NCI-H2196 (cell line): ENCODE measurements at regions not wholly inside any gene's neighbourhood (a gene's known extent, or its start where the extent isn't known, plus 50 kb on each side); places are given as distances from the start of the nearest gene placed in this dataset.

ENCODE experiments used
- DNase-seq: peaks from one replicate; lab custom pipeline; 2025; ENCODE audit not compliant: unreplicated experiment; lab: John Stamatoyannopoulos, UW

DNA sequence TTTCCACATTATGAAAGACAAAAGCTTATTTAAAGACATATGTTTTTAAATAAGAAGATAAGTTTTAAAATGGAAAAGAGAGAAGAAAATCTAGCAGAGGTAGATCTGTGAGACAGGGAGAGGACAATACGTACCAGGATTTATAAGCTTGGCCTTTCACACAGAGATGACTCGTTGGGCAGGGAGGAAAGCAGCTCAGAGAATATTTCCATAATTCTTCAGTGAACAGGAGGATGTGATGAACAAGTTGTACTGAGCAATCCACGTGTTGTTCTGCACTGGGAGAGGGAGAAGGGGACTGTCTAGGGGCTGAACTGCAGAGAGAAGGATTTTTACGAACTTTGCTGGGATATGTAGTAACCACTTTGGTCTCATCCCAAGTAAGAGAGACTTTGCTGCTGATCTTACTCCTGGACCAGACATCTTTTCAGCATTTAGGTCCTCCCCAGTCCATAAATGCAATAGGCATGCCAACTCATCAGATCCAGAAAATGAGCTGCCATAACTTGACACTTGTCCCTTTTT, 162.5 kb upstream of the SETBP1 start:
- DNase-seq = no peak

DNA sequence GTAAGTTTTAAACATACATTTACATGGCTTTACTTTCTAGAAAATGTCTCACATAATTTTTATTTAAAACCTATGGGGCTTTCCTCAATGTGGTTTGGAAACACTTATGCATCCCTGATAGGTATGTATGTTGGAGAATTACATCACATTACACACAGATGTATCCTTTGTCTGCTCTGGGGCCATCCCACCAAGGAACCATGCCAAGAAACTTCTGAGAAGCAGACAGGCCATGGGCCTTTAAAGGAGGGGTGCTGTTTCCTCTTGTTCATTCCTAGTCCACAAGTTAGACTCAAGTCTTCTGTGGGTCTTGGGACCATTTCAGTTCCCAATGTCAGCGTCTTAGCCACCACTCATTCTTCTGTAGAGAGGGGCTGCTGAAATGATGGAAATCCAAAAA, 162.0 kb upstream of the SETBP1 start:
- no peak for DNase-seq

DNA sequence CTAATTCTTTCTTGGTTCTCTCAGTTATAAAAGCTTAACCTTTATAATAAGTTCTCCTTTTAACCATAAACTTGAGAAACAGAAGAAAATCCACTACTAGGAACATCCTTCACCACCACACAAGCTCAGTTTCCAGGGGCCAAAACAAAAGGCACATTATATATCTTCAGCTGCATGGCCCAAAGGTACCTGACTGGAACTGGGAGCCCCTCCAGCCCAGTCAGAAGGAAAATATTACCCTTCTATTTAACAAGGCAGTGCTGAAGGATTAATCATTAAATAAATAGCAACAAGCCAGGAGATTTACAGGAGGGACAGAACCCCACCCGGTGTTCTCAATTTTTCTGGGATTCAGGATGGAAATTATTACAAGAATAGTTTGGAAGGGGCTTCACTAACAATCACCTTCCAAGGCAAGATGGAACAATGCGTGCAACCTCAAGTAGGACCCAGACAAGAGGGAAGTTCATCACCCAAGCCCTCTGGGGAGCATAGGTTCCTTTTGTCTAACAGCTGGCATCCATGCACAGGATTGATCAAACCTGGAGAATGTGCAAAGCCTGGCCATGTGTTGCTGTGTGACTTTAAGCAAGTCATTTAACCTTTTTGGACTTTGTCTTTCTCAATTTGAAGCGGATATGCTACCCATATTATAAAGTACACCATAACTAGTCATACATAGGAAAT, 159.6 kb upstream of the SETBP1 start:
- no peak for DNase-seq

DNA sequence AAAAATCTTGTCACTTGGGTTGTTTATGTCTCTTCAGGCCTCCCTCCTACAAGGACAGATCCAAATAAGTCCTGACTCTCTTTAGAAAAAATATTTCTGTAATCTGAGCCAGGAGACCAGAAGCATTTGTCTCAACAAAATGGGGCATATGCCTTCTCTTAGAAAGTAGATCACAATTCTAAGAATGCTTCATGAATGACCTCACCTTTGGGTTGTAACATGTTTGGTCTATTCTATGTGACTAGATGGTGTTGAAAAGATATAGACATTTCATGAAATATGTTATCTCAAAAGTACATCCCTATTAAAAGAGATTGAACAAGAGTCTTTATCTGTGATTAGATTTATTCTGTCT, 159.0 kb upstream of the SETBP1 start:
- DNase-seq = no peak

DNA sequence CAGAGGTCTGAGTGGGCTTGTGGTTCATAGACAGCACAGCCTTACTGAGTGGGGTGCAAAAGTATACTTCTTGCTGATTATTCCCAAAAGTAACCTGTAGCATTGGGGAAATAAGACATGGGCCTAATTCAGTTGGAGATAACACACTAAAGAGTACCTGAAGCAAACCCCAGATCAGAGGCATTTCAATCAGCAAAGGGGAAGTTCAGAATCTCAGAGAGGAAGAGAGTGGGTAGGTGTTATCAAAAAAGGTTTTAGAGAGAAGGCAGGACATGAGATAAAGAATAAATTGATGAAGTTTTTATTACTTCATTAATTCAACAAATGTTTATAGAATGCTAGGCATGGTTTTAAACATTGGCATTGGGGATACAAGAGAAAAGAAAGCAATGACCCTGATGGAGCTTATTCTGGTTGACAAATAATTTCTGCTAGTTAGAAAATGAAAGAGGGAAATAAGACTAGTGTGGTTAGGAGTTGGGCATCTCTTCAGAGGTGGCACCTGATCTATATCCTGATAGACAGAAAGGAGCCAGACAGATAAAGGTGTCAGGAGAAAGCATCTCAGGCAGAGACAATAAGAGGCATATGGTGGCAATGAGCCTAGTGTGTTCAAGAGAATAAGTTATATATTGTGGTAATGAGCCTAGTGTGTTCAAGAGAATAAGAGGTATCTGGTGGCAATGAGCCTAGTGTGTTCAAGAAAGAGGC, 153.8 kb upstream of the SETBP1 start:
- no peak for DNase-seq

DNA sequence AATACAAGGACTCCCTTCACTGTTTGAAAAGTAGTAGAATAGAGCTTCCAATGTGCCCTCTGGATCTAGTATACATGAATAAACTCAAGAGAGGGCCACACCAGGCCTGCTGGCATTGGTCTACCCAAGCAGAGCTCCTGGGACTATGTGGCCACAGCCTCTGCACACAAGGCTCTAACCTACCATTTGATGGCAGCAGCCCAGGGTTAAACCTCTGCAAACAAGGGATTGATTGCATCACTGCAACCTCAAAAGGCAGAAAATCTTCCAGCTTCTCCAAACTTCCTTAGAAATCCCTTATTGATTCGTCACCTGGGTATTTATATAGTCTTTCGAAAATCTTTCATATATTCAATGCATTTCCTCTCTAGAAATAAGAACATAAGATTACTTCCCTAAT, 147.6 kb upstream of the SETBP1 start:
- no peak for DNase-seq

DNA sequence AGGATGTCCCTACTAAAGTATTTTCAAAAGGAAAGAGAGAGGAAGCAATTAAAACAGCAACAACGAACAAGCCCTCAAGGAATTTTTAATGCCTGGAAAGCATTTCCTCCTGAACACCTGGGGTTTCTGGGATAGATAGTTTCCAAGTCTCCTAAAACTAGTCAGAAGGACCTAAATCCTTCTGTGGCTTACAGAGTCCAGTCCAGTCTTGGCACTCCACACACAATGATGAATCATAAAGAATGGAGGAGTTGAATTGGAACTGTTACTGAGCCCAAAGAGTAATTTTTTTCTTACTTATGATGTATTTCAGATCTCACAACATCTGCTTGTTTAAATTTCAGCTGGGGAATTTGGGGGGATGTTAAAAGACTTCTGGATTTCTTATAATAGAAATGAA, 144.6 kb upstream of the SETBP1 start:
- no peak for DNase-seq

DNA sequence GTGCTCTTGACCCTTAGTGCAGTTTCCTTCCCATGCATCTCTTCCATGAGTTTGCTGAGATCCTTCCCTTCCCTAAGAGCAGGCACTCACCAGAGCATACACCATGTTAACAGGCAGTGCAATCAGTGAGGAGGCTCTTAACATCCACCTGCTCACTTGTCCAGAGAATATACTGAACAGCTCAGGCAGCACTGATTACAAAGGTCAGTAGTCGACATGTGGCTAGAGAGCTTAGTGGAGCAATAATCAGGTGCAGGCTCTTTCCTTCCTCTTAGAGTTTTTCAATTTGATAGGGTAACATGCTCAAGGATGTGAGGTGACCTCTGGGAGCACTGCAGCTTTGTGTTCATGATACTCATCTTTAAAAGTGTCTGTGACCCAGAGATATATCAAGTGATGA, 144.1 kb upstream of the SETBP1 start:
- DNase-seq = no peak

DNA sequence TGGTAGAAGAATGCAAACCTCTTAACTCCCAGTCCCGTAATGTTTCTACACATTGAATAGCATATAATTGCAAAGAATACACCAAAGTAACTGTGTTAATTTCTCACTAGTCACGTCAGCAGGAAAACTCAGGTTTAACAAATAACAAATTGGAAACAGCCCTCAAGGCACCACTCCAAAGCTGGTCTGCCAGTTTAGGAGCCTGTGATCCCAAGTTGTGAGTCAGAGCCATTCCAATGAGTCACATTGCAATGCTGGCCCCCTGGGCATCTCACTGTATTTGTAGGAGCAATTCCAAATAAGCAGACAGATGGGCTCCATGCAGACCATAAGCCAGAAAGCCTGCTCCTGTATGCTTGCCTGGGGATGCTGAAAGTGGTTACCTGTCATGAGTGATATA, 143.2 kb upstream of the SETBP1 start:
- no peak for DNase-seq

DNA sequence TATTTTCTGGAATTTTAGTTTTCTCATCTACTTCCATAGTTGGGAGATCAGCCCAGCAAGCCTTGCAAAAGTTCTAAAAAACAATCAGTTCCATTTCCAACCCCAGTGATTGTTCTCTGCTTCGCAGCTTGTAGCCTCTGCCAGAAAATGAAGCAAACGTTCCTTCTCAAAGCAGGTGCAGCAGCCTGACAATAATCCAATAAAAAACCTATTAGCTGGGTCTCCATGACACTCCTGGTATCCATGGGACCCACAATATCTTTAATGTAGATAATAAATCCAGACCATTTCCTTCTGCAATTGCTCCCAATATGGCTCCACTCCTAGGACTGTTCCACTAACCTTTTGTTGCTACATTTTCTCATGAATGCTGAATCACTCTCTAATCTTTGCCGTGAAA, 140.8 kb upstream of the SETBP1 start:
- no peak for DNase-seq

DNA sequence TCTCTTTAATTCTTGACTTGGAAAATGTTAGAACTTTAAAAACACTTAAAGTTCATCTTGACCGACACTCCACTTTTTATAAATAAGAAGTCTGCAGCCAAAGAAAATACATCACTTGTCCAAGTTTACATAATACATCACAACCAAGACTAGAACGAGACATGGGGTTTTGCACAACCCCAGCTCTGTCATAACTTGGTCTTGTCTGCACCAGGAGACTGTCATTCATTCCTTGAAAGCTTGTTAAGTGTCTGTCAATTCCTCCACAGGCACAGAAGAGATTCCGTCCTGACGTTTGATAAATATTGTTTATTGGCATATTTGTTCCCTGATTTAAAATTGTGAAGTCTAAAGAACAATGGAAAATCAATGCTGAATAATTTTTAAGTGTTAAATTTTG, 139.5 kb upstream of the SETBP1 start:
- no peak for DNase-seq

DNA sequence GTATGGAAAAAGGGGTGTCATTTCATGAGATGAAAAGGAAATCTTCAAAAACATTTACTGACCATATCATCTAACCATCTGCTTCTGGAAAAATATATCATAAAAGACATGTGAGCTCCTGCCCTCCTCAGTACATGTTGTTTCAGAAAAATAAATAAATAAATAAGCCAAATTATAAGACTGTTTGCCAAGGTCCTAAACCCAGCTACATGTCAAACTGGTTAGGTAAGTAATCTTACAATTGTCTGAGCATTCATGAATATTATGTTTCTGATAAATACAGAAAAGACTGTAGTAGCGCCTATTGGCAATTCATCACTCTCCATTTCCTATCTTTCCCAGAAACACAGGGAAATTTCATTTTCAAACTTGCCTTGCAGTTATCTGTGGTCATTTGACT, 138.9 kb upstream of the SETBP1 start:
- DNase-seq = no peak

DNA sequence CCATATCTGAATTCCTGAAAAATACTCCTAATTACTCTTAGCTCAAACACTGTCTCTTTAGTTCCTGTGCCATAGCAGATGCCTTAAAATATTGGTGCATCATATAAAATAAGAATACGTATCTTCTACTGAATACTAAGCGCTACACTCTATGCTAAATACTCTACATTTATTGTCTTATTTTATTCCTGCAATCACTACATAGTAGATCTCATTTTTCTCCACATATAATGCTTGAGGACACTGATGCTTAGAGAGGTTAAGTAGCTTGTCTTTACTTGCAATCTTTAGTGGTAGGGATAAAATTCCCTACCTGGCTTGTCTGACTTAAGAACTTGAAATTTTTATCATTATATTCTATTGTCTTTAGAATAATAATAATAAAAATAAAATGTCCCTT, 137.3 kb upstream of the SETBP1 start:
- DNase-seq = no peak

DNA sequence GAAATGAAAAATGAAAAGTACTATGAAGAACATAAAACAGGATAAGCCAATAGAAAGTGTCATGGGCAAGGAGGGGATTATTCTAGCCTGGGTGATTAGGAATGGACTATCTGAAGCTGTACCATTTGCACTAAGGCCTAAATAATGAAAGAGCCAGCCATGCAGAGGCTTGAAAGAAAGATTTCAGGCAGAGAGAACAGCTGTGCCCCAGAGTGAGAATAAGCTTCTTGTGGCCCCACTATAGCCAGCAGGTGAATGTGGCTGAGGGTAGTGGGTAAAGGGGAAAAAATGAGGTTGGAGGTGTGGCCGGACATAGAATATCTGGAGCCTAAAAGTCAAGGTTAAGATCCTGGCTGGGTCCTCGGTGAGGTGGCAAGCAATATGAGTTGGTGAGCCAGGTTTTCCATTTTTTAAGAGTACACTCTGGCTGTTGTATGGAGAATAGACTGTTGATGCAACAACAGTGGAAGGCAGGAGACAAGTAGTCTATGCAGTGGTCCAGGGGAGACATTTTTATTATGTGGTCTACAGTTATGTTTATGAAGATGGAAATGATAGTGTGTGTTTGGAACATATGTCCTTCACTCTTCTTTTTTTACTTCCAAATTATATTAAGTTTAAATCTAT, 135.2 kb upstream of the SETBP1 start:
- no peak for DNase-seq

DNA sequence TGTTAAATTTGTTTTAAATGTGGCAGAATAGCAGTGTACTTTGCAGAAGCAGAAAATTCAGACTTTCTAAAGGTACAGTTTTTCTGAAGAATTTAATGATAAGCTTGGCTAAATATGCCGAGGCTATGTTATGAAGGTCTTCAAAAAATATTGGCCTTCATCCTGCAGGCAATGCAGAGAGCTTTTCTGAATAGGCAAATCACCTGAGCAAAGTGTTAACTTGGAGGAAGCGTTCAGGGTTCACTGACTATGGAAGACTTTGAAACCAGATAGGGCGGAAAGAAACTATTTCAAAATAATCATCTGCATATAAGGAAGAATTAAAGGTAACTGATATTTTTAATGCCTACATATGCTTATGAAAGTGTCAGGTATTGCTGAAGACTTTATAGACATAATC, 133.7 kb upstream of the SETBP1 start:
- DNase-seq = no peak

DNA sequence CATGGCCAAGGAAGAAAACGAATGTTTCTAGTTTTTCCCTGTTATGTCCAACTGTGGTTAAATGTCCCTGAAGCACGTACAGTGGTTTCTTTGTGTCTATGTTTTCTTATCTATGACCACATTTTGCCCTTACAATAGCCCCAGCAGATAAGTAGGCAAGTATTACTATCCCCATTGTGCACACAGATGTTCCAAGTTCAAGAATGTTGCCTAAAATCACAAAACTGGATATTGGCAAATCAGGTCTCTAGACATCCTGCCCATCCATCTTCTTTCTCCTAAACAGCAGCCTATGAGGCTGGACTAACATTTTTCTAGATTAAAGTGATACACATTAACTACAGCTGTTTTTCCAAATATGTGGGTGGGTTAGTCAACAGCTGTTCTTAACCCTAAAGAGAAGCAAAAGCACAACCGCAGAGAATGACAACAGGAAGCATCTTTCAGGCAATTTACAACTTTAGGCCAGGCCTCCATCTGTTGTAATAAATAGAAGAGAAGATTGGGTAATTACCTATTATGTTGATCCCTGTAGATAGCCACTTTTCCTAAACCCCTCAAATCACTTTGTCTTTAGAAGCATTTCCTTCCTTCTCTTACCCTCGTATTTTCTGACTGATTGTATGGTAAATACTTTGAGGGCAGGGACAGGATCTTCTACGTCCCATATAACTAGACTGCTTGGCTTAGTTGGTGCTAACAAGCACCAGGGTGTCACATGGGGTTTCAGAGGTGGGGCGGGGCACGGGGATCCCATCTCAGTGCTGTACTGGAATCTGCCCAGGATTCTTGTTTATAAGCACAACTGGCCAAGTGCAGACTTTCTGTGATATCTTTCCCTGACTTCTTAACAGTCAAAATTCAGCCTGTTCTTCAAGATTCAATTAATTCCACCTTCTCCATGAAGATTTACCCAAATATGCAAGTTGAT, 132.1 kb upstream of the SETBP1 start:
- DNase-seq = no peak

DNA sequence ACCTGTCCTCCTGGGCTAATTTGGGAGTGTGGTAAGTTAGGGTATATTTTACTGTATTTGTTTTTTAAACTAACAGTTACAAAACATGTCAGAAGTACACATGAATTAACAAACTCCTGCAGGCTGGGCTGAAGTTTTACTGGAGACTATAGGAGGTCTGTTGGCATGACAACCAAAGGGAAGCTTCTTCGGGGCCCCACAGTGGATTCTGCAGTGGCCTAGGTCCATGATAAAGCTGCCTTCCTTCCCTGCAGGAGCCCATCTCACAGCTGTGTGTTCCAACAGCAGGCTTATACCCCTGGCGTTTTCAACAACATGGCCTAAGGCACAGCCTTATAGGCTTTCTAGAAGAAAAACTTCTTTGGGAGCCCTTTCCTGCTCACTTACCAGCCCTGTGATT, 128.0 kb upstream of the SETBP1 start:
- no peak for DNase-seq

DNA sequence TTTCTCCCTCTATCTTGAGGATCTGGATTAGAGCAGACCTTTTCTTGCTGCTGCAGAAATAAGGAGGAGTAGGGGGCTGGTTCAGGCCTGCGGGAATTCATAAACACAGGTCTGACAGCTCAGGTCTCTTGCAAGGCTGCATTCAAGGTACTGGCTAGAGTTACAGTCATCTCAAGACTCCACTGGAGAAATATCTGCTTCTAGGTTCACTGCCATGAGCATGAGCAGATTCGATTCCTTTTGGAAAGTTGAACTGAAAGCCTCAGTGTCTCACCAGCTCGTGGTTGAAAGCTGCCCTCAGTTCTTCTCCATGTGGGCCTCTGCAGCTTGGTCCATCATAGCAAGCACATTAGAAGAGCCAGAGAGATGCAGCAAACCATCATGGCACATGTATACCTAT, 124.4 kb upstream of the SETBP1 start:
- DNase-seq = no peak

DNA sequence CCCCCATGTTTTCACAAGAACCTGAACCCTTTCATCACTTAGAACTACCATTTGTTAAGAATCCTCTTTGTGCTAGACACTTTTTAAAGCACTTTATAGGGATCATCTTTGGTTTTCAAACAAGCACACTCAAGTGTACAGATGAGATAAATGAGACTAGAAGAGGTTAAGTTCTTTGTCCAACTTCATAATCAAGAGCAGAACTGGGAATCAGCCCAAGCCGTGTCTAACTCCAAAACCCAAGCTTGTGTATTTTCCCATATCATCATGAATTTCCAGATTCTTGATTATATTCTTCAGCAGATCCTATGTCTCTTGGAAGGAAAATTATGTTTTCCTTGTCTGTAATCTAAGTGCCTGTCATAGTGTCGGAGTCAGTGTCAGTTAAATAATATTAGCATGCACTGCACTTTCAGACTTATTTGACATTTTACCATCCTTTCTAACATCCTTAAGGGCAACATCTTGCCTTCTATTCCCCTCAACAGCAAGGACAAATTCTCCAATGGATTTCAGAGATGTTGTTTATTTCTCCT, 123.0 kb upstream of the SETBP1 start:
- DNase-seq = no peak

DNA sequence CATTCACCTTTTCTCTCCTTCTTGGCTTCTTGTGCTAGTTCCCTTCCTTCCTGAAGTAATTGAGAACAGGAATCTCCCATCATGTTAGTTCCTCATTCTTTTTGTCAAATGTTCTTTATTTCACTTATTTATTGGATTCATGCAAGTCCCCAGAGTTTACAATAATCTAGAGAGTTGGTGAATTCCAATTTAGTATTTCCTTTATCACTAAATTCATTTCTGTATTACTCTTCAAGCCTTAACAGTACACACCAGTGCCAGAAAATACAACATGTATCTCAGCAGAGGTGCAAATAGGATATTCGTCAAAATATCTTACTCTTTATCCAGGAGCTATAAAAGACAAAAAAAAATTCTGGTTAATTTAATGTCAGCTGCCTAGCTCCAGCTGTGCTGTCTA, 121.9 kb upstream of the SETBP1 start:
- no peak for DNase-seq

DNA sequence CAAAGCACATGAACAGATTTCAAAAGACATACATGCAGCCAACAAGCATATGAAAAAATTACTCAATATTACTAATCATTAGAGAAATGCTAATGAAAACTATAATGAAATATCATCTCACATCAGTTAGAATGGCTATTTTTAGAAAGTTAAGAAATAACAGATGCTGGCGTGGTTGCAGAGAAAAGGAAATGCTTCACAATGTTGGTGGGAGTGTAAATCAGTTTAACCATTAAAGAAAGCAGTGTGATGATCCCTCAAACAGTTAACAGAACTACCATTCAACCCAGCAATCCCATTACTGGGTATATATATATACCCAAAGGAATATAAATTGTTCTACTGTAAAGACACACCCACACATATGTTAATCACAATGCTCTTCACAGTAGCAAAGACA, 117.7 kb upstream of the SETBP1 start:
- DNase-seq = no peak
